Adrenal gland (tissue), 5 donors: ENCODE measurements at regions not wholly inside any gene's neighbourhood (a gene's known extent, or its start where the extent isn't known, plus 50 kb on each side); places are given as distances from the start of the nearest gene placed in this dataset.

Experiments
- POLR2A ChIP-seq, 2 donors: fragments of 450-650 bp; IDR thresholded peaks; one replicate each; pipeline ENCODE4 v1.6.1; 2017; ENCODE audit warnings: antibody characterized with exemption in 2 of 2, mild to moderate bottlenecking in 2 of 2, moderate library complexity in 1 of 2
- TF ChIP-seq, protein P1 (sequence below), 6 experiments: fragments of 450-650 bp in 4 of 6; fragments of 200-600 bp in 2 of 6; sonication (generic) in 1 of 6; IDR thresholded peaks; 1 replicate in 5 of 6; 2 replicates in 1 of 6; pipeline versions ENCODE4 v1.5.1 to v1.8.0; 2016 to 2021; ENCODE audit warnings: antibody characterized with exemption in 6 of 6, mild to moderate bottlenecking in 2 of 6, moderate library complexity in 1 of 6
- donor health status: DM: no; HTN: no; CAD: no.

DNA sequence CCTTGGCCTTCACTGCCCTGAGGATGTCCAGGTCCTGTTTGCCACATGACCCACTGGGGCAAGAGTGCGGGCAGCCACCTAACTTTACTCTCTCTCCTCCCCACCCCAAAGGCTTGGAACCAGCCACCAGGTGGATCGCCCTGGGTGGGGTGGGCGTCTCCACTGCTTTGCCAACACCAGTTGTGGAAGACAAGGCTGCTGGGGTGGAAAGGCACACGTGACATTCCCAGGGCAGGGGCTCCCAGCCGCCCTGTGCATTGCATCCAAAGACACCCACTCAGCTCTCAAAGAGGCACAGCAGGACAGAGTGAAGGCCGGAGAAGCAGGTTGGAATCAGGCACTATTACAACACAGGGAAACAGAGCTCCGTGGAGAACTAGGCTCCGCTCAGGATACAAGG is 162.2 kb downstream of the OLFM1 start:
- TF ChIP-seq, protein P1, sequence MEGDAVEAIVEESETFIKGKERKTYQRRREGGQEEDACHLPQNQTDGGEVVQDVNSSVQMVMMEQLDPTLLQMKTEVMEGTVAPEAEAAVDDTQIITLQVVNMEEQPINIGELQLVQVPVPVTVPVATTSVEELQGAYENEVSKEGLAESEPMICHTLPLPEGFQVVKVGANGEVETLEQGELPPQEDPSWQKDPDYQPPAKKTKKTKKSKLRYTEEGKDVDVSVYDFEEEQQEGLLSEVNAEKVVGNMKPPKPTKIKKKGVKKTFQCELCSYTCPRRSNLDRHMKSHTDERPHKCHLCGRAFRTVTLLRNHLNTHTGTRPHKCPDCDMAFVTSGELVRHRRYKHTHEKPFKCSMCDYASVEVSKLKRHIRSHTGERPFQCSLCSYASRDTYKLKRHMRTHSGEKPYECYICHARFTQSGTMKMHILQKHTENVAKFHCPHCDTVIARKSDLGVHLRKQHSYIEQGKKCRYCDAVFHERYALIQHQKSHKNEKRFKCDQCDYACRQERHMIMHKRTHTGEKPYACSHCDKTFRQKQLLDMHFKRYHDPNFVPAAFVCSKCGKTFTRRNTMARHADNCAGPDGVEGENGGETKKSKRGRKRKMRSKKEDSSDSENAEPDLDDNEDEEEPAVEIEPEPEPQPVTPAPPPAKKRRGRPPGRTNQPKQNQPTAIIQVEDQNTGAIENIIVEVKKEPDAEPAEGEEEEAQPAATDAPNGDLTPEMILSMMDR (IDR thresholded peaks at IDR 0.05): no peak
- TF ChIP-seq POLR2A (IDR thresholded peaks at IDR 0.05): no peak
